ENCODE measurements at regions not wholly inside any gene's neighbourhood (a gene's known extent, or its start where the extent isn't known, plus 50 kb on each side); places are given as distances from the start of the nearest gene placed in this dataset.

GRCh38 chr4:178136736-178137345 lies 694.6 kb upstream of the AGA start:
- no peak for DNase-seq (ENCODE audit: low read depth)
- no peak overlapping the region for H3K4me3 ChIP-seq (replicated peaks; ENCODE audit: low read depth, low read length)
- no peak for TF ChIP-seq CTCF (IDR thresholded peaks at IDR 0.05; ENCODE audit: low read length, missing control alignments)

GRCh38 chr4:178137732-178138471 lies 695.7 kb upstream of the AGA start:
- DNase-seq (ENCODE audit: low read depth) = no peak
- no peak for TF ChIP-seq CTCF (IDR thresholded peaks at IDR 0.05; ENCODE audit: low read length, missing control alignments)
- H3K4me3 ChIP-seq (replicated peaks; ENCODE audit: low read depth, low read length) = no peak overlapping the region

- no peak for DNase-seq (ENCODE audit: low read depth)
- H3K4me3 ChIP-seq (replicated peaks; ENCODE audit: low read depth, low read length) = no peak overlapping the region
- no peak for TF ChIP-seq CTCF (IDR thresholded peaks at IDR 0.05; ENCODE audit: low read length, missing control alignments)
Measured at GRCh38 chr4:178138491-178138890, 696.3 kb upstream of the AGA start.

GRCh38 chr4:178140326-178140915 lies 698.2 kb upstream of the AGA start:
- no peak for DNase-seq (ENCODE audit: low read depth)
- TF ChIP-seq CTCF (IDR thresholded peaks at IDR 0.05; ENCODE audit: low read length, missing control alignments) = no peak
- no peak overlapping the region for H3K4me3 ChIP-seq (replicated peaks; ENCODE audit: low read depth, low read length)

- no peak for DNase-seq (ENCODE audit: low read depth)
- no peak for TF ChIP-seq CTCF (IDR thresholded peaks at IDR 0.05; ENCODE audit: low read length, missing control alignments)
- H3K4me3 ChIP-seq (replicated peaks; ENCODE audit: low read depth, low read length) = no peak overlapping the region
Measured at GRCh38 chr4:178142724-178143123, 700.5 kb upstream of the AGA start.

- no peak overlapping the region for H3K4me3 ChIP-seq (replicated peaks; ENCODE audit: low read depth, low read length)
- no peak for TF ChIP-seq CTCF (IDR thresholded peaks at IDR 0.05; ENCODE audit: low read length, missing control alignments)
- no peak for DNase-seq (ENCODE audit: low read depth)
Measured at GRCh38 chr4:178148106-178148505, 705.9 kb upstream of the AGA start.
